ENCODE measurements at regions not wholly inside any gene's neighbourhood (a gene's known extent, or its start where the extent isn't known, plus 50 kb on each side); places are given as distances from the start of the nearest gene placed in this dataset.

- Histone ChIP-seq H3K4me3 (ENCODE audit: low read depth, low read length) (no peak overlapping the region), H3K27me3 (ENCODE audit: control insufficient read depth, insufficient read depth, low read length) (no peaks in the 10 kb centered on the region), H3K36me3 (ENCODE audit: control insufficient read depth, insufficient read depth, low read length) (no peaks in the 10 kb centered on the region)
- no peak for DNase-seq (ENCODE audit: low read depth)
- TF ChIP-seq, protein P1, sequence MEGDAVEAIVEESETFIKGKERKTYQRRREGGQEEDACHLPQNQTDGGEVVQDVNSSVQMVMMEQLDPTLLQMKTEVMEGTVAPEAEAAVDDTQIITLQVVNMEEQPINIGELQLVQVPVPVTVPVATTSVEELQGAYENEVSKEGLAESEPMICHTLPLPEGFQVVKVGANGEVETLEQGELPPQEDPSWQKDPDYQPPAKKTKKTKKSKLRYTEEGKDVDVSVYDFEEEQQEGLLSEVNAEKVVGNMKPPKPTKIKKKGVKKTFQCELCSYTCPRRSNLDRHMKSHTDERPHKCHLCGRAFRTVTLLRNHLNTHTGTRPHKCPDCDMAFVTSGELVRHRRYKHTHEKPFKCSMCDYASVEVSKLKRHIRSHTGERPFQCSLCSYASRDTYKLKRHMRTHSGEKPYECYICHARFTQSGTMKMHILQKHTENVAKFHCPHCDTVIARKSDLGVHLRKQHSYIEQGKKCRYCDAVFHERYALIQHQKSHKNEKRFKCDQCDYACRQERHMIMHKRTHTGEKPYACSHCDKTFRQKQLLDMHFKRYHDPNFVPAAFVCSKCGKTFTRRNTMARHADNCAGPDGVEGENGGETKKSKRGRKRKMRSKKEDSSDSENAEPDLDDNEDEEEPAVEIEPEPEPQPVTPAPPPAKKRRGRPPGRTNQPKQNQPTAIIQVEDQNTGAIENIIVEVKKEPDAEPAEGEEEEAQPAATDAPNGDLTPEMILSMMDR (IDR thresholded peaks at IDR 0.05; ENCODE audit: insufficient read depth, low read length, poor library complexity, severe bottlenecking): no peak
These were observed 229.9 kb upstream of the GRIN3A start for GRCh38 chr9:101968392-101968791.

DNA sequence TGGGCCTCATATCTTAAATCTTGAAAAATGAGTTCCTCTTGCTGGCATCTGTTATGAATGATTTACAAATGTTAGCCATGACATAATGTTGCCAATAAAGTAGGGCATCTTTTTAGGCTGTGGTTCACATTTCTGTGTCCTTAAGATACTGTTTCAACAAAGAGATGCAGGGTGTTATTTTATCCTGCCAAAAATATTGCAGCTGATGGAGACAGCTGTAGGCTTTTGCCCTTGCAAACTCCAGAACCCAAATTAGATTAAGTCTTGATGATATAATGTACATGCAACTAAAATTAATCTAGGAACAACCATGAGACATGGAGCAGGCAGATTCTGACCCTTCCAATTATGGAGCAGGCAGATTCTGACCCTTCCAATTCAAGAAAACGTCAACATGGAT lies 228.2 kb upstream of the GRIN3A start:
- DNase-seq (ENCODE audit: low read depth): no peak
- Histone ChIP-seq H3K36me3 (ENCODE audit: control insufficient read depth, insufficient read depth, low read length) (no peaks in the 10 kb centered on the region), H3K27me3 (ENCODE audit: control insufficient read depth, insufficient read depth, low read length) (no peaks in the 10 kb centered on the region), H3K4me3 (ENCODE audit: low read depth, low read length) (no peak overlapping the region)
- TF ChIP-seq, protein P1 (IDR thresholded peaks at IDR 0.05; ENCODE audit: insufficient read depth, low read length, poor library complexity, severe bottlenecking): no peak

GRCh38 chr9:101957705-101958104 lies 219.3 kb upstream of the GRIN3A start:
- Histone ChIP-seq H3K27me3 (ENCODE audit: control insufficient read depth, insufficient read depth, low read length) (no peaks in the 10 kb centered on the region), H3K4me3 (ENCODE audit: low read depth, low read length) (no peak overlapping the region), H3K36me3 (ENCODE audit: control insufficient read depth, insufficient read depth, low read length) (no peaks in the 10 kb centered on the region)
- TF ChIP-seq, protein P1 (IDR thresholded peaks at IDR 0.05; ENCODE audit: insufficient read depth, low read length, poor library complexity, severe bottlenecking): no peak
- DNase-seq (ENCODE audit: low read depth): no peak

DNA sequence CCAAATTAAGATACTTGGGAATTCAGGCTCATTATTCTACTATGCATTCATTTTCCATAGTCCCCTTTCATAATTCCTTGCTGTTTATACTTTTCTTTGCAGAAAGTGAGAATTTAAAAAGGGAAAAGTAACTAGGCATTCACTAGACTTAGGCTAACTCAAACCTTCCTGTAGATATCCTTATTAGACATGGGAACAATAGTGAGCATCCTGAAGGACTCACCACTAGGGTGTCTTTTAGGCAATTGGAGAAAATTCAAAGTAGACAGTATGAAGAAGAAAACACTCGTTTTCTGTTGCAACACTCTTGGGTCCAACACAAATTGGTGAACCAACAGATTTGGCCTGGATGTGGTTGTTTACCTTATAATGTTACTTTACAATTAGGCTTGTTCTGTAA lies 213.2 kb upstream of the GRIN3A start:
- TF ChIP-seq, protein P1 (IDR thresholded peaks at IDR 0.05; ENCODE audit: insufficient read depth, low read length, poor library complexity, severe bottlenecking): no peak
- Histone ChIP-seq H3K36me3 (ENCODE audit: control insufficient read depth, insufficient read depth, low read length) (no peaks in the 10 kb centered on the region), H3K4me3 (ENCODE audit: low read depth, low read length) (no peak overlapping the region), H3K27me3 (ENCODE audit: control insufficient read depth, insufficient read depth, low read length) (no peaks in the 10 kb centered on the region)
- no peak for DNase-seq (ENCODE audit: low read depth)

DNA sequence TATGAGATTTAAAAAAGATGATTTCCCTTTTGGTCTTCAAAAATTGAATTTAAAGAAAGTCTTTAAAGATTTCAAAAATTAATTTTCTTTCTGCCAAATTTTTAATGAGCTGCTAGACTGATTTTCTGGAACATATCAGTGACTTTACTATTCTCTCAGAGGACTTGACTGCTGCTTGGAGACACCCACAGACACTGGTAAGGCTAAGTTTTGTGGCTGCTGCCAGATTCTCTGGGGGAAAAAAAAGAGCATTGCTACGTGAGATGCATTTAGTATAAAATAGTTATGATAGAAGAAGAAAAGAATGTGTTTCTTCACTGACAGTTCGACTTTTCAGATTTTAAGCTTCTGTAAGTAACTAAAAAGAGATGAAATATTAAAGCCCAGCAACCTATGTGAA lies 193.3 kb upstream of the GRIN3A start:
- Histone ChIP-seq H3K36me3 (ENCODE audit: control insufficient read depth, insufficient read depth, low read length) (no peaks in the 10 kb centered on the region), H3K27me3 (ENCODE audit: control insufficient read depth, insufficient read depth, low read length) (no peaks in the 10 kb centered on the region), H3K4me3 (ENCODE audit: low read depth, low read length) (no peak overlapping the region)
- TF ChIP-seq, protein P1 (IDR thresholded peaks at IDR 0.05; ENCODE audit: insufficient read depth, low read length, poor library complexity, severe bottlenecking): no peak
- DNase-seq (ENCODE audit: low read depth): no peak

- H3K36me3 ChIP-seq (ENCODE audit: control insufficient read depth, insufficient read depth, low read length): no peaks in the 10 kb centered on the region
- TF ChIP-seq, protein P1 (IDR thresholded peaks at IDR 0.05; ENCODE audit: insufficient read depth, low read length, poor library complexity, severe bottlenecking): no peak
- no peak for DNase-seq (ENCODE audit: low read depth)
- no peaks in the 10 kb centered on the region for H3K27me3 ChIP-seq (ENCODE audit: control insufficient read depth, insufficient read depth, low read length)
- H3K4me3 ChIP-seq (ENCODE audit: low read depth, low read length): no peak overlapping the region
These were observed 192.3 kb upstream of the GRIN3A start for GRCh38 chr9:101930783-101931182.

Data from kidney epithelial cell (primary cell).